ENCODE measurements at regions not wholly inside any gene's neighbourhood (a gene's known extent, or its start where the extent isn't known, plus 50 kb on each side); places are given as distances from the start of the nearest gene placed in this dataset.

GRCh38 chr12:127149226-127149964 lies 1117.6 kb upstream of the TMEM132C start:
- no peak overlapping the region for H3K4me3 ChIP-seq (ENCODE audit: low read length in 2 of 2)
- H3K79me1 ChIP-seq (ENCODE audit: low read depth, low read length), result no peaks in the 10 kb centered on the region
- H3K9me3 ChIP-seq (replicated peaks in 1 of 2; ENCODE audit: control insufficient read depth in 2 of 2, insufficient read depth in 1 of 2, low read depth in 1 of 2, low read length in 2 of 2), result peaks cover 0 to 2% of the 10 kb centered on the region in 2 donors
- H3K36me3 ChIP-seq (replicated peaks in 1 of 2; ENCODE audit: control insufficient read depth in 2 of 2, insufficient read depth in 2 of 2, low read length in 2 of 2), result no peaks in the 10 kb centered on the region
- no CpG with 5 or more reads among the region's 2 CpGs for WGBS, 2 donors (ENCODE audit: extremely low coverage in 2 of 2, insufficient read length in 2 of 2, insufficient replicate concordance in 1 of 2)
- H3K27ac ChIP-seq (replicated peaks; ENCODE audit: low read length), result no peak overlapping the region
- no peak overlapping the region for H3K4me2 ChIP-seq (ENCODE audit: insufficient read depth, low read length, poor library complexity, severe bottlenecking)
- H2AFZ ChIP-seq (ENCODE audit: low read length), result no peak overlapping the region
- no peak overlapping the region for H3K14ac ChIP-seq (ENCODE audit: low read length)
- no peak overlapping the region for H2BK5ac ChIP-seq (ENCODE audit: low read length)
- no peak overlapping the region for H3K9ac ChIP-seq (ENCODE audit: low read depth, low read length, poor library complexity)
- H2AK5ac ChIP-seq (ENCODE audit: low read depth, low read length), result no peak overlapping the region
- no peak overlapping the region for H2BK12ac ChIP-seq (ENCODE audit: low read length)
- no peak overlapping the region for H3K4ac ChIP-seq (ENCODE audit: low read length)
- no peak for DNase-seq (ENCODE audit: low spot score)
- no peak overlapping the region for H4K91ac ChIP-seq (ENCODE audit: low read depth, low read length, poor library complexity)
- H3K23ac ChIP-seq (ENCODE audit: low read depth, low read length, poor library complexity), result no peak overlapping the region
- H4K8ac ChIP-seq (ENCODE audit: low read depth, low read length), result no peak overlapping the region
- H3K27me3 ChIP-seq (ENCODE audit: control insufficient read depth in 3 of 3, insufficient read depth in 3 of 3, low read depth in 1 of 3, low read length in 3 of 3), result no peaks in the 10 kb centered on the region
- no peak overlapping the region for H3K18ac ChIP-seq (ENCODE audit: low read length)
- no peak overlapping the region for H2BK15ac ChIP-seq (ENCODE audit: low read length)
- no peaks in the 10 kb centered on the region for H3K4me1 ChIP-seq (ENCODE audit: control insufficient read depth in 2 of 2, insufficient read depth in 1 of 2, low read depth in 1 of 2, low read length in 2 of 2)
- no peak overlapping the region for H2BK120ac ChIP-seq (ENCODE audit: low read depth, low read length)

- no peak overlapping the region for H4K91ac ChIP-seq (ENCODE audit: low read depth, low read length, poor library complexity)
- H3K9ac ChIP-seq (ENCODE audit: low read depth, low read length, poor library complexity), result no peak overlapping the region
- no peak for DNase-seq (ENCODE audit: low spot score)
- H3K36me3 ChIP-seq (replicated peaks in 1 of 2; ENCODE audit: control insufficient read depth in 2 of 2, insufficient read depth in 2 of 2, low read length in 2 of 2), result no peaks in the 10 kb centered on the region
- H3K14ac ChIP-seq (ENCODE audit: low read length), result no peak overlapping the region
- H3K4me2 ChIP-seq (ENCODE audit: insufficient read depth, low read length, poor library complexity, severe bottlenecking), result no peak overlapping the region
- no peak overlapping the region for H4K8ac ChIP-seq (ENCODE audit: low read depth, low read length)
- H2BK120ac ChIP-seq (ENCODE audit: low read depth, low read length), result no peak overlapping the region
- no peak overlapping the region for H2AFZ ChIP-seq (ENCODE audit: low read length)
- no peak overlapping the region for H3K18ac ChIP-seq (ENCODE audit: low read length)
- WGBS, 2 donors (ENCODE audit: extremely low coverage in 2 of 2, insufficient read length in 2 of 2, insufficient replicate concordance in 1 of 2), result no CpG with 5 or more reads among the region's 3 CpGs
- no peak overlapping the region for H2BK5ac ChIP-seq (ENCODE audit: low read length)
- H3K9me3 ChIP-seq (replicated peaks in 1 of 2; ENCODE audit: control insufficient read depth in 2 of 2, insufficient read depth in 1 of 2, low read depth in 1 of 2, low read length in 2 of 2), result peaks cover 0 to 2% of the 10 kb centered on the region in 2 donors
- H3K79me1 ChIP-seq (ENCODE audit: low read depth, low read length), result no peaks in the 10 kb centered on the region
- H3K27ac ChIP-seq (replicated peaks; ENCODE audit: low read length), result no peak overlapping the region
- no peak overlapping the region for H2AK5ac ChIP-seq (ENCODE audit: low read depth, low read length)
- no peak overlapping the region for H3K23ac ChIP-seq (ENCODE audit: low read depth, low read length, poor library complexity)
- no peak overlapping the region for H3K4ac ChIP-seq (ENCODE audit: low read length)
- no peaks in the 10 kb centered on the region for H3K27me3 ChIP-seq (ENCODE audit: control insufficient read depth in 3 of 3, insufficient read depth in 3 of 3, low read depth in 1 of 3, low read length in 3 of 3)
- no peaks in the 10 kb centered on the region for H3K4me1 ChIP-seq (ENCODE audit: control insufficient read depth in 2 of 2, insufficient read depth in 1 of 2, low read depth in 1 of 2, low read length in 2 of 2)
- no peak overlapping the region for H2BK15ac ChIP-seq (ENCODE audit: low read length)
- H2BK12ac ChIP-seq (ENCODE audit: low read length), result no peak overlapping the region
- H3K4me3 ChIP-seq (ENCODE audit: low read length in 2 of 2), result no peak overlapping the region
These were observed 1116.9 kb upstream of the TMEM132C start for GRCh38 chr12:127150028-127150427.

- no peak for DNase-seq (ENCODE audit: low spot score)
These were observed 1116.5 kb upstream of the TMEM132C start for GRCh38 chr12:127150479-127150878.

GRCh38 chr12:127150956-127151355 lies 1116.0 kb upstream of the TMEM132C start:
- Histone ChIP-seq H3K14ac (ENCODE audit: low read length) (no peak overlapping the region), H3K9me3 (replicated peaks in 1 of 2; ENCODE audit: control insufficient read depth in 2 of 2, insufficient read depth in 1 of 2, low read depth in 1 of 2, low read length in 2 of 2) (peaks cover 0 to 2% of the 10 kb centered on the region in 2 donors), H3K18ac (ENCODE audit: low read length) (no peak overlapping the region), H3K4me3 (ENCODE audit: low read length in 2 of 2) (no peak overlapping the region), H2BK12ac (ENCODE audit: low read length) (no peak overlapping the region), H3K23ac (ENCODE audit: low read depth, low read length, poor library complexity) (no peak overlapping the region), H2BK15ac (ENCODE audit: low read length) (no peak overlapping the region), H2BK120ac (ENCODE audit: low read depth, low read length) (no peak overlapping the region), H2AFZ (ENCODE audit: low read length) (no peak overlapping the region), H2BK5ac (ENCODE audit: low read length) (no peak overlapping the region), H4K8ac (ENCODE audit: low read depth, low read length) (no peak overlapping the region), H3K27me3 (ENCODE audit: control insufficient read depth in 3 of 3, insufficient read depth in 3 of 3, low read depth in 1 of 3, low read length in 3 of 3) (no peaks in the 10 kb centered on the region), H3K36me3 (replicated peaks in 1 of 2; ENCODE audit: control insufficient read depth in 2 of 2, insufficient read depth in 2 of 2, low read length in 2 of 2) (no peaks in the 10 kb centered on the region), H3K4me1 (ENCODE audit: control insufficient read depth in 2 of 2, insufficient read depth in 1 of 2, low read depth in 1 of 2, low read length in 2 of 2) (no peaks in the 10 kb centered on the region), H3K9ac (ENCODE audit: low read depth, low read length, poor library complexity) (no peak overlapping the region), H4K91ac (ENCODE audit: low read depth, low read length, poor library complexity) (no peak overlapping the region), H3K4me2 (ENCODE audit: insufficient read depth, low read length, poor library complexity, severe bottlenecking) (no peak overlapping the region), H2AK5ac (ENCODE audit: low read depth, low read length) (no peak overlapping the region), H3K27ac (replicated peaks; ENCODE audit: low read length) (no peak overlapping the region), H3K4ac (ENCODE audit: low read length) (no peak overlapping the region), H3K79me1 (ENCODE audit: low read depth, low read length) (no peaks in the 10 kb centered on the region)
- DNase-seq (ENCODE audit: low spot score), result no peak
- WGBS, 2 donors (ENCODE audit: extremely low coverage in 2 of 2, insufficient read length in 2 of 2, insufficient replicate concordance in 1 of 2), result no CpG with 5 or more reads among the region's 4 CpGs

More at GRCh38 chr12:127150479-127150878, 1116.5 kb upstream of the TMEM132C start:
- Histone ChIP-seq H3K27me3 (ENCODE audit: control insufficient read depth in 3 of 3, insufficient read depth in 3 of 3, low read depth in 1 of 3, low read length in 3 of 3) (no peaks in the 10 kb centered on the region), H3K4me2 (ENCODE audit: insufficient read depth, low read length, poor library complexity, severe bottlenecking) (no peak overlapping the region), H3K4me1 (ENCODE audit: control insufficient read depth in 2 of 2, insufficient read depth in 1 of 2, low read depth in 1 of 2, low read length in 2 of 2) (no peaks in the 10 kb centered on the region), H3K23ac (ENCODE audit: low read depth, low read length, poor library complexity) (no peak overlapping the region), H3K14ac (ENCODE audit: low read length) (no peak overlapping the region), H2AK5ac (ENCODE audit: low read depth, low read length) (no peak overlapping the region), H4K8ac (ENCODE audit: low read depth, low read length) (no peak overlapping the region), H4K91ac (ENCODE audit: low read depth, low read length, poor library complexity) (no peak overlapping the region), H2BK5ac (ENCODE audit: low read length) (no peak overlapping the region), H3K27ac (replicated peaks; ENCODE audit: low read length) (no peak overlapping the region), H3K79me1 (ENCODE audit: low read depth, low read length) (no peaks in the 10 kb centered on the region), H3K4me3 (ENCODE audit: low read length in 2 of 2) (no peak overlapping the region), H3K9ac (ENCODE audit: low read depth, low read length, poor library complexity) (no peak overlapping the region), H3K4ac (ENCODE audit: low read length) (no peak overlapping the region), H2BK120ac (ENCODE audit: low read depth, low read length) (no peak overlapping the region), H2BK12ac (ENCODE audit: low read length) (no peak overlapping the region), H2AFZ (ENCODE audit: low read length) (no peak overlapping the region), H3K9me3 (replicated peaks in 1 of 2; ENCODE audit: control insufficient read depth in 2 of 2, insufficient read depth in 1 of 2, low read depth in 1 of 2, low read length in 2 of 2) (peaks cover 0 to 2% of the 10 kb centered on the region in 2 donors), H3K36me3 (replicated peaks in 1 of 2; ENCODE audit: control insufficient read depth in 2 of 2, insufficient read depth in 2 of 2, low read length in 2 of 2) (no peaks in the 10 kb centered on the region), H2BK15ac (ENCODE audit: low read length) (no peak overlapping the region), H3K18ac (ENCODE audit: low read length) (no peak overlapping the region)
- no CpG with 5 or more reads among the region's 4 CpGs for WGBS, 2 donors (ENCODE audit: extremely low coverage in 2 of 2, insufficient read length in 2 of 2, insufficient replicate concordance in 1 of 2)
